PC-3 (cell line): ENCODE measurements at regions not wholly inside any gene's neighbourhood (a gene's known extent, or its start where the extent isn't known, plus 50 kb on each side); places are given as distances from the start of the nearest gene placed in this dataset.
A peak's percentile ranks its signal among the peaks of the same experiment; 100 is the strongest.

Experiments used
- ATAC-seq: fragments of 200-7000 bp; cut with Tn5 transposase; 2 replicates; pipeline ENCODE4 v1.9.1; 2020; ENCODE audit warnings: mild to moderate bottlenecking, moderate library complexity
- BruUV-seq: library from RNA; stranded (reverse); fragments of 400-500 nt; replicated peaks from 2 replicates; lab custom pipeline; 2021; lab: Mats Ljungman, UMichigan
- CTCF ChIA-PET: fragments of 300-600 bp; sonication (Branson Sonifier 250); formaldehyde crosslinking; loops from one replicate; lab custom pipeline; 2022; ENCODE audit warnings: antibody characterized with exemption; lab: Charles Lee
- POLR2A ChIA-PET: fragments of 300-600 bp; sonication (Branson Sonifier 250); formaldehyde crosslinking; loops from one replicate; lab custom pipeline; 2022; ENCODE audit warnings: antibody characterized with exemption; ENCODE audit not compliant: unreplicated experiment; lab: Charles Lee
- DNase-seq: peaks from one replicate; pipeline ENCODE4 v3.0.0-alpha.2; 2015
- H2AFZ ChIP-seq: fragments of 300-600 bp; sonication (generic); 2 replicates; pipeline ENCODE4 v1.6.0; 2016; ENCODE audit warnings: antibody characterized with exemption, low read length
- H3F3A ChIP-seq: fragments of 300-600 bp; sonication (generic); one replicate; pipeline ENCODE4 v1.6.0; 2017; ENCODE audit warnings: antibody characterized with exemption, low read length, control low read depth, mild to moderate bottlenecking; ENCODE audit not compliant: unreplicated experiment
- H3K27ac ChIP-seq: fragments of 300-600 bp; sonication (generic); 2 replicates; pipeline ENCODE4 v1.5.1; 2016; ENCODE audit warnings: mild to moderate bottlenecking, low read length
- H3K27me3 ChIP-seq: fragments of 300-600 bp; sonication (generic); 2 replicates; pipeline ENCODE4 v1.6.1; 2016; ENCODE audit warnings: low read length, mixed read lengths
- H3K36me3 ChIP-seq: fragments of 300-600 bp; sonication (generic); 2 replicates; pipeline ENCODE4 v1.6.1; 2016; ENCODE audit warnings: low read depth, mixed run types, low read length, mixed read lengths
- H3K4me1 ChIP-seq: fragments of 300-600 bp; sonication (generic); 2 replicates; pipeline ENCODE4 v1.5.1; 2016; ENCODE audit warnings: low read length; ENCODE audit not compliant: insufficient read depth
- H3K4me2 ChIP-seq: fragments of 300-600 bp; sonication (generic); 2 replicates; pipeline ENCODE4 v1.6.0; 2016; ENCODE audit warnings: low read length
- H3K4me3 ChIP-seq: fragments of 300-600 bp; sonication (generic); 2 replicates; pipeline ENCODE4 v1.5.1; 2016; ENCODE audit warnings: mild to moderate bottlenecking, low read length, mixed read lengths
- H3K79me2 ChIP-seq: fragments of 300-600 bp; sonication (generic); 2 replicates; pipeline ENCODE4 v1.6.1; 2017; ENCODE audit warnings: low read length, mixed read lengths
- H3K9ac ChIP-seq: fragments of 300-600 bp; sonication (generic); 2 replicates; pipeline ENCODE4 v1.6.0; 2016; ENCODE audit warnings: mild to moderate bottlenecking, low read length
- H3K9me2 ChIP-seq: fragments of 300-600 bp; sonication (generic); replicated peaks from 2 replicates; pipeline ENCODE4 v1.6.1; 2016; ENCODE audit warnings: mixed run types, low read length, mixed read lengths
- H3K9me3 ChIP-seq: fragments of 300-600 bp; sonication (generic); 2 replicates; pipeline ENCODE4 v1.6.1; 2016; ENCODE audit warnings: low read length, mixed read lengths
- H4K20me1 ChIP-seq: fragments of 300-600 bp; sonication (generic); 2 replicates; pipeline ENCODE4 v1.6.1; 2016; ENCODE audit warnings: low read length, mixed read lengths
- EZH2 ChIP-seq: fragments of 300-600 bp; sonication (generic); IDR thresholded peaks from one replicate; pipeline ENCODE4 v1.6.1; 2017; ENCODE audit warnings: antibody characterized with exemption, mild to moderate bottlenecking, low read length; ENCODE audit not compliant: unreplicated experiment
- EZH2phosphoT487 ChIP-seq: fragments of 300-600 bp; sonication (generic); IDR thresholded peaks from 2 replicates; pipeline ENCODE4 v1.6.1; 2018; ENCODE audit warnings: mild to moderate bottlenecking, antibody characterized with exemption, low read length, borderline replicate concordance
- intact Hi-C: fragments of 100-400 bp; cut with micrococcal nuclease; formaldehyde crosslinking; loops from 2 replicates; pipeline ENCODE4 v1.9.0; 2023
- TF ChIP-seq, protein P1 (sequence below): fragments of 300-600 bp; sonication (generic); conservative IDR thresholded peaks from 2 replicates; pipeline ENCODE4 v1.5.1; 2017; ENCODE audit warnings: antibody characterized with exemption, low read depth, mild to moderate bottlenecking, low read length

DNA sequence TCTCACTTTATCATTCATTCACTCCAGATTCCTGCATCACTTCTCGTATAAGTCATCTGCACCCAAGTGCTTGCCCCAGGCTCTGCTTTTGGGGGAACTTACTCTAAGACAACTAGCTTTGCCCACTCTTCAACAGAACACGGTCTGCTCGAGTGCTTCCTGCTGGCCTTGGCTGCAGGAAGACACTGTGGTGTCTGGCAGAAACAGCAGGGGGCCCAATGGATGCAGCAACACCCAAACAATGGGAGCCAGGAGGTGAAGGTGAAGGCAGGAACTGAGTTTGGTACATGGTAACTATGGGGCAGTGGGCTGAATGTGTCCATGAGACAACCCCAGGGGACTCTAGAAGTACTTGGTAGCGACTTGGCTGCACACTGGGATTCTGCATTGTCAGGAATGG lies 344.0 kb downstream of the REEP3 start:
- Histone ChIP-seq H3F3A (no peaks in the 10 kb centered on the region), H4K20me1 (no peaks in the 10 kb centered on the region), H3K79me2 (no peaks in the 10 kb centered on the region), H2AFZ (no peak overlapping the region), H3K4me2 (peak overlapping the region; percentile 80; the same call in 1 of the 2 replicates), H3K9me3 (no peaks in the 10 kb centered on the region), H3K9me2 (no peaks in the 10 kb centered on the region), H3K4me1 (peaks cover 11% of the 10 kb centered on the region), H3K27me3 (peaks cover 20% of the 10 kb centered on the region; the same call in 1 of the 2 replicates), H3K9ac (no peak overlapping the region), H3K4me3 (no peak overlapping the region), H3K27ac (no peak overlapping the region), H3K36me3 (no peaks in the 10 kb centered on the region)
- ChIA-PET CTCF (interaction anchor here (0.5 to 2.3 kb wide), 2 partner anchors 112 to 513 kb away, joined by 3 to 36 read pairs; no protein-coding TSS in a partner anchor), POLR2A (no interaction called here)
- intact Hi-C loops = loop anchor here (5.0 kb wide), 1 partner anchor 172 kb away; no protein-coding TSS in a partner anchor
- TF ChIP-seq EZH2 = no peak
- TF ChIP-seq, protein P1, sequence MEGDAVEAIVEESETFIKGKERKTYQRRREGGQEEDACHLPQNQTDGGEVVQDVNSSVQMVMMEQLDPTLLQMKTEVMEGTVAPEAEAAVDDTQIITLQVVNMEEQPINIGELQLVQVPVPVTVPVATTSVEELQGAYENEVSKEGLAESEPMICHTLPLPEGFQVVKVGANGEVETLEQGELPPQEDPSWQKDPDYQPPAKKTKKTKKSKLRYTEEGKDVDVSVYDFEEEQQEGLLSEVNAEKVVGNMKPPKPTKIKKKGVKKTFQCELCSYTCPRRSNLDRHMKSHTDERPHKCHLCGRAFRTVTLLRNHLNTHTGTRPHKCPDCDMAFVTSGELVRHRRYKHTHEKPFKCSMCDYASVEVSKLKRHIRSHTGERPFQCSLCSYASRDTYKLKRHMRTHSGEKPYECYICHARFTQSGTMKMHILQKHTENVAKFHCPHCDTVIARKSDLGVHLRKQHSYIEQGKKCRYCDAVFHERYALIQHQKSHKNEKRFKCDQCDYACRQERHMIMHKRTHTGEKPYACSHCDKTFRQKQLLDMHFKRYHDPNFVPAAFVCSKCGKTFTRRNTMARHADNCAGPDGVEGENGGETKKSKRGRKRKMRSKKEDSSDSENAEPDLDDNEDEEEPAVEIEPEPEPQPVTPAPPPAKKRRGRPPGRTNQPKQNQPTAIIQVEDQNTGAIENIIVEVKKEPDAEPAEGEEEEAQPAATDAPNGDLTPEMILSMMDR = 0 out of 2 replicates have a peak, but pooled peaks have one; percentile 25
- no peak for TF ChIP-seq EZH2phosphoT487
- ATAC-seq = 0 out of 2 replicates have a peak, but pooled peaks have one; percentile 5
- BruUV-seq = no TSS peak
- DNase-seq = no peak

DNA sequence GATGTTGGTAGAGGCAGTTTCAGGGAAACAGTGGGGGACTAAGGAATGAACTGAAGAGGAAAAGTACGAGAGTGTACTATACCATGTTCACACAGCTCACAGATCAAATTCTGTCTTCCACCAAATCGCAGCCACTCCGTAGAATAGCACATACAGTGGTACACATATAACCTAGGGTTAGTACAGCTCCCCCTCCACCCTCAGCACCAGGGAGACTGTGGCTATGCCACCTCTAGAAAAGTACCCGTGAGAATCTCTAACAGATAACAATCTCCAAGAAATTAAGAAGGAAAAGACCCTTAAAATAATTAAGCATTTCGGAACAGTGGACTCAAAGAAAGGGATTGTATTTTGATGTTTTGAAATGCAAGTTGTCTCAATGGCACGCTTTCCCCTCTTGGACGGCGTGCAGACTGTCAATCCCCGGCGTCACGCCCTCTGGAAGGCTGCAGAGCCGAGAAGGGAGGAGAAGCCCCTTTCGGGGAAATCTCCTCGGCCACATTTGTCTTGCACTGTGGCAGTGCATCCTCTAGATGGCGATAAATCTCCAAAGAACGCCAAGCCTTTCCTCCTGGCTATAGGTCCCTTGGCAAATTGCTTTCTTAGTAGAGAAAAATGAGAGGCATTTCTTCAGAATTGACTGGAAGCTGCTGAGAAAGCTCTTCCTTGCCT lies 345.0 kb downstream of the REEP3 start:
- H2AFZ ChIP-seq = peak overlapping the region; percentile 66
- H3K9me2 ChIP-seq = no peaks in the 10 kb centered on the region
- H3K9me3 ChIP-seq = no peaks in the 10 kb centered on the region
- H3K36me3 ChIP-seq = no peaks in the 10 kb centered on the region
- DNase-seq (peak; percentile 87), ATAC-seq (peak; percentile 88)
- ChIA-PET CTCF (interaction anchor here (0.6 to 2.3 kb wide), 9 partner anchors 17 to 816 kb away, joined by 3 to 36 read pairs (median 4); no protein-coding TSS in a partner anchor), POLR2A (no interaction called here)
- no TSS peak for BruUV-seq
- peaks cover 11% of the 10 kb centered on the region for H3K4me1 ChIP-seq
- no peak overlapping the region for H3K27ac ChIP-seq
- no peak overlapping the region for H3K9ac ChIP-seq
- H3F3A ChIP-seq = no peaks in the 10 kb centered on the region
- H3K79me2 ChIP-seq = no peaks in the 10 kb centered on the region
- peak overlapping the region; percentile 57 for H3K4me3 ChIP-seq
- H3K27me3 ChIP-seq = peaks cover 20% of the 10 kb centered on the region; the same call in 1 of the 2 replicates
- peak overlapping the region; percentile 80 for H3K4me2 ChIP-seq
- no peaks in the 10 kb centered on the region for H4K20me1 ChIP-seq
- intact Hi-C loops = loop anchor here (5.0 kb wide), 1 partner anchor 171 kb away; no protein-coding TSS in a partner anchor
- TF ChIP-seq, protein P1 = peak; percentile 92
- no peak for TF ChIP-seq EZH2phosphoT487
